ENCODE measurements at regions not wholly inside any gene's neighbourhood (a gene's known extent, or its start where the extent isn't known, plus 50 kb on each side); places are given as distances from the start of the nearest gene placed in this dataset.
"Not testable (repeated sequence)": the region's sequence is repeated elsewhere in the genome, so short reads cannot be mapped to it uniquely, and the experiment has no call there.

- not testable (repeated sequence) for TF ChIP-seq CBX5 (IDR thresholded peaks at IDR 0.05; ENCODE audit: low read depth); CTCF (IDR thresholded peaks at IDR 0.05 in 2 of 3, conservative IDR thresholded peaks at IDR 0.05 in 1 of 3; ENCODE audit: control insufficient read depth in 2 of 3, extremely low read depth in 1 of 3, insufficient read depth in 1 of 3, low read depth in 3 of 3, low read length in 3 of 3); SREBF1 (IDR thresholded peaks at IDR 0.05; ENCODE audit: low read length); CEBPB (IDR thresholded peaks at IDR 0.05; ENCODE audit: borderline replicate concordance in 1 of 2, low read depth in 2 of 2, low read length in 2 of 2); NFYA (IDR thresholded peaks at IDR 0.05; ENCODE audit: borderline replicate concordance, low read depth, low read length); SP1 (IDR thresholded peaks at IDR 0.05; ENCODE audit: low read depth, low read length); MEF2A (IDR thresholded peaks at IDR 0.05; ENCODE audit: insufficient read depth, low read depth, low read length)
Measured at GRCh38 chr20:41685145-41685544, 67.0 kb upstream of the CHD6 start.
